GDM1 (cell line): ENCODE measurements at regions not wholly inside any gene's neighbourhood (a gene's known extent, or its start where the extent isn't known, plus 50 kb on each side); places are given as distances from the start of the nearest gene placed in this dataset.
"Not testable (repeated sequence)": the region's sequence is repeated elsewhere in the genome, so short reads cannot be mapped to it uniquely, and the experiment has no call there.

Experiments used
- DNase-seq: peaks from one replicate; lab custom pipeline; 2025; lab: John Stamatoyannopoulos, UW

GRCh38 chr6:103783329-103783728 lies 1076.4 kb downstream of the HACE1 start:
- no peak for DNase-seq

- no peak for DNase-seq
These were observed 1090.3 kb downstream of the HACE1 start for GRCh38 chr6:103769431-103769830.

- DNase-seq, result no peak
These were observed 1109.1 kb downstream of the HACE1 start for GRCh38 chr6:103750603-103751002.

GRCh38 chr6:103734016-103734415 lies 1125.7 kb downstream of the HACE1 start:
- DNase-seq, result no peak

GRCh38 chr6:103729658-103730057 lies 1130.1 kb downstream of the HACE1 start:
- DNase-seq, result no peak

- no peak for DNase-seq
These were observed 1136.0 kb downstream of the HACE1 start for GRCh38 chr6:103723438-103724322.

- no peak for DNase-seq
These were observed 1137.0 kb downstream of the HACE1 start for GRCh38 chr6:103722683-103723082.

- DNase-seq, result no peak
These were observed 1137.8 kb downstream of the HACE1 start for GRCh38 chr6:103721923-103722322.

GRCh38 chr6:103720393-103720792 lies 1139.3 kb downstream of the HACE1 start:
- no peak for DNase-seq

- DNase-seq, result no peak
These were observed 1140.2 kb downstream of the HACE1 start for GRCh38 chr6:103719545-103719944.

GRCh38 chr6:103715269-103715668 lies 1144.5 kb downstream of the HACE1 start:
- DNase-seq, result no peak

- DNase-seq, result not testable (repeated sequence)
These were observed 1150.5 kb downstream of the HACE1 start for GRCh38 chr6:103709236-103709635.

- no peak for DNase-seq
These were observed 1152.0 kb downstream of the HACE1 start for GRCh38 chr6:103707596-103708325.

- DNase-seq, result no peak
These were observed 1160.0 kb downstream of the HACE1 start for GRCh38 chr6:103699769-103700168.

GRCh38 chr6:103687430-103687829 lies 1172.3 kb downstream of the HACE1 start:
- no peak for DNase-seq

GRCh38 chr6:103680116-103680515 lies 1179.6 kb downstream of the HACE1 start:
- DNase-seq, result no peak

- no peak for DNase-seq
These were observed 1182.4 kb downstream of the HACE1 start for GRCh38 chr6:103677290-103677689.

- DNase-seq, result no peak
These were observed 1183.8 kb downstream of the HACE1 start for GRCh38 chr6:103675807-103676406.

- no peak for DNase-seq
These were observed 1184.9 kb downstream of the HACE1 start for GRCh38 chr6:103674790-103675189.

GRCh38 chr6:103672169-103672568 lies 1187.5 kb downstream of the HACE1 start:
- DNase-seq, result no peak

- no peak for DNase-seq
These were observed 1230.1 kb downstream of the HACE1 start for GRCh38 chr6:103629613-103630012.

GRCh38 chr6:103617642-103618041 lies 1242.1 kb downstream of the HACE1 start:
- DNase-seq, result no peak

GRCh38 chr6:103587722-103588121 lies 1272.0 kb downstream of the HACE1 start:
- DNase-seq, result no peak
